Stomach (tissue), 4 donors: ENCODE measurements at regions not wholly inside any gene's neighbourhood (a gene's known extent, or its start where the extent isn't known, plus 50 kb on each side); places are given as distances from the start of the nearest gene placed in this dataset.

ENCODE experiments used
- CTCF ChIP-seq, 7 experiments: fragments of 450-650 bp in 4 of 7; fragments of 200-600 bp in 3 of 7; sonication (generic) in 3 of 7; IDR thresholded peaks; one replicate each; pipeline ENCODE4 v1.5.1; 2016 to 2019; ENCODE audit warnings: antibody characterized with exemption in 7 of 7, control low read depth in 2 of 7, mild to moderate bottlenecking in 1 of 7
- POLR2A ChIP-seq, 4 donors: fragments of 450-650 bp; IDR thresholded peaks; one replicate each; pipeline ENCODE4 v1.6.1; 2016; ENCODE audit warnings: antibody characterized with exemption in 4 of 4, control low read depth in 2 of 4, mild to moderate bottlenecking in 1 of 4, moderate library complexity in 1 of 4

- TF ChIP-seq CTCF (IDR thresholded peaks at IDR 0.05) (no peak), POLR2A (IDR thresholded peaks at IDR 0.05) (no peak)
Observed at GRCh38 chr14:83660597-83660996, 1869.3 kb upstream of the FLRT2 start.
